ENCODE measurements at regions not wholly inside any gene's neighbourhood (a gene's known extent, or its start where the extent isn't known, plus 50 kb on each side); places are given as distances from the start of the nearest gene placed in this dataset.

GRCh38 chr12:58349161-58349560, 407.8 kb downstream of the ATP23 start:
- no TSS peak for BruUV-seq (replicated peaks)
- Histone ChIP-seq H3K27ac (ENCODE audit: low read depth, low read length) (no peak overlapping the region), H4K20me1 (ENCODE audit: insufficient read depth) (no peaks in the 10 kb centered on the region), H2AFZ (ENCODE audit: low read depth, low read length, poor library complexity, severe bottlenecking) (no peak overlapping the region), H3K4me1 (ENCODE audit: control insufficient read depth in 1 of 2, insufficient read depth in 2 of 2, low read length in 2 of 2) (no peaks in the 10 kb centered on the region), H3K4me3 (replicated peaks in 1 of 2; ENCODE audit: low read depth in 1 of 2, low read length in 2 of 2) (no peak overlapping the region), H3K9me3 (ENCODE audit: control insufficient read depth in 1 of 2, insufficient read depth in 1 of 2, low read depth in 1 of 2, low read length in 2 of 2) (no peaks in the 10 kb centered on the region), H3K36me3 (ENCODE audit: control insufficient read depth in 1 of 2, insufficient read depth in 2 of 2, low read length in 2 of 2) (no peaks in the 10 kb centered on the region), H3K79me2 (ENCODE audit: insufficient read depth, low read length) (no peaks in the 10 kb centered on the region), H3K27me3 (ENCODE audit: insufficient read depth, low read length) (no peaks in the 10 kb centered on the region), H3K9me2 (ENCODE audit: insufficient read depth) (no peaks in the 10 kb centered on the region), H3K9ac (ENCODE audit: low read length) (no peak overlapping the region), H3K4me2 (ENCODE audit: low read length) (no peak overlapping the region)
- POLR2A ChIA-PET, result no interaction called here
- RAD21 ChIA-PET (ENCODE audit: low non-redundant PET in 1 of 2, low total read pairs in 2 of 2, uncharacterized antibody in 2 of 2, unreplicated experiment in 2 of 2), result no interaction called here
- CTCF ChIA-PET, result no interaction called here
- intact Hi-C loops (cut with micrococcal nuclease), result loop anchor here (5.0 kb wide), 2 partner anchors 193 to 367 kb away; no protein-coding TSS in a partner anchor
- TF ChIP-seq SIN3A (IDR thresholded peaks at IDR 0.05; ENCODE audit: low read depth), result no peak
- TF ChIP-seq SRF (IDR thresholded peaks at IDR 0.05; ENCODE audit: low read depth), result no peak
- no peak for TF ChIP-seq POLR2A (IDR thresholded peaks at IDR 0.05; ENCODE audit: borderline replicate concordance, extremely low read depth, insufficient read depth, insufficient read length)
- no peak for TF ChIP-seq ELF1 (IDR thresholded peaks at IDR 0.05; ENCODE audit: borderline replicate concordance, low read depth)
- no peak for TF ChIP-seq EGR1 (IDR thresholded peaks at IDR 0.05; ENCODE audit: low read depth)
- TF ChIP-seq ZNF274 (IDR thresholded peaks at IDR 0.05; ENCODE audit: low read depth, low read length), result no peak
- TF ChIP-seq EZH2phosphoT487 (IDR thresholded peaks at IDR 0.05; ENCODE audit: borderline replicate concordance), result no peak
- no peak for TF ChIP-seq CBX3 (IDR thresholded peaks at IDR 0.05; ENCODE audit: low read depth)
- TF ChIP-seq RAD21 (IDR thresholded peaks at IDR 0.05; ENCODE audit: low read depth), result no peak
- TF ChIP-seq, protein P1, sequence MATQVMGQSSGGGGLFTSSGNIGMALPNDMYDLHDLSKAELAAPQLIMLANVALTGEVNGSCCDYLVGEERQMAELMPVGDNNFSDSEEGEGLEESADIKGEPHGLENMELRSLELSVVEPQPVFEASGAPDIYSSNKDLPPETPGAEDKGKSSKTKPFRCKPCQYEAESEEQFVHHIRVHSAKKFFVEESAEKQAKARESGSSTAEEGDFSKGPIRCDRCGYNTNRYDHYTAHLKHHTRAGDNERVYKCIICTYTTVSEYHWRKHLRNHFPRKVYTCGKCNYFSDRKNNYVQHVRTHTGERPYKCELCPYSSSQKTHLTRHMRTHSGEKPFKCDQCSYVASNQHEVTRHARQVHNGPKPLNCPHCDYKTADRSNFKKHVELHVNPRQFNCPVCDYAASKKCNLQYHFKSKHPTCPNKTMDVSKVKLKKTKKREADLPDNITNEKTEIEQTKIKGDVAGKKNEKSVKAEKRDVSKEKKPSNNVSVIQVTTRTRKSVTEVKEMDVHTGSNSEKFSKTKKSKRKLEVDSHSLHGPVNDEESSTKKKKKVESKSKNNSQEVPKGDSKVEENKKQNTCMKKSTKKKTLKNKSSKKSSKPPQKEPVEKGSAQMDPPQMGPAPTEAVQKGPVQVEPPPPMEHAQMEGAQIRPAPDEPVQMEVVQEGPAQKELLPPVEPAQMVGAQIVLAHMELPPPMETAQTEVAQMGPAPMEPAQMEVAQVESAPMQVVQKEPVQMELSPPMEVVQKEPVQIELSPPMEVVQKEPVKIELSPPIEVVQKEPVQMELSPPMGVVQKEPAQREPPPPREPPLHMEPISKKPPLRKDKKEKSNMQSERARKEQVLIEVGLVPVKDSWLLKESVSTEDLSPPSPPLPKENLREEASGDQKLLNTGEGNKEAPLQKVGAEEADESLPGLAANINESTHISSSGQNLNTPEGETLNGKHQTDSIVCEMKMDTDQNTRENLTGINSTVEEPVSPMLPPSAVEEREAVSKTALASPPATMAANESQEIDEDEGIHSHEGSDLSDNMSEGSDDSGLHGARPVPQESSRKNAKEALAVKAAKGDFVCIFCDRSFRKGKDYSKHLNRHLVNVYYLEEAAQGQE (IDR thresholded peaks at IDR 0.05; ENCODE audit: low read depth), result no peak
- TF ChIP-seq, protein P2, sequence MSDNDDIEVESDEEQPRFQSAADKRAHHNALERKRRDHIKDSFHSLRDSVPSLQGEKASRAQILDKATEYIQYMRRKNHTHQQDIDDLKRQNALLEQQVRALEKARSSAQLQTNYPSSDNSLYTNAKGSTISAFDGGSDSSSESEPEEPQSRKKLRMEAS (IDR thresholded peaks at IDR 0.05), result no peak
- TF ChIP-seq POLR2AphosphoS5 (IDR thresholded peaks at IDR 0.05; ENCODE audit: low read depth, low read length), result no peak
- no peak for TF ChIP-seq CEBPB (IDR thresholded peaks at IDR 0.05; ENCODE audit: low read depth)
- no peak for TF ChIP-seq YY1 (IDR thresholded peaks at IDR 0.05; ENCODE audit: extremely low read depth, insufficient replicate concordance, low read depth, low read length)
- no peak for TF ChIP-seq ZBTB33 (IDR thresholded peaks at IDR 0.05; ENCODE audit: extremely low read depth, insufficient replicate concordance, low read length)
- no peak for TF ChIP-seq SP1 (IDR thresholded peaks at IDR 0.05; ENCODE audit: low read depth)
- no peak for TF ChIP-seq TCF7L2 (IDR thresholded peaks at IDR 0.05; ENCODE audit: borderline replicate concordance, extremely low read depth, insufficient read depth, insufficient read length)
- TF ChIP-seq, protein P3, sequence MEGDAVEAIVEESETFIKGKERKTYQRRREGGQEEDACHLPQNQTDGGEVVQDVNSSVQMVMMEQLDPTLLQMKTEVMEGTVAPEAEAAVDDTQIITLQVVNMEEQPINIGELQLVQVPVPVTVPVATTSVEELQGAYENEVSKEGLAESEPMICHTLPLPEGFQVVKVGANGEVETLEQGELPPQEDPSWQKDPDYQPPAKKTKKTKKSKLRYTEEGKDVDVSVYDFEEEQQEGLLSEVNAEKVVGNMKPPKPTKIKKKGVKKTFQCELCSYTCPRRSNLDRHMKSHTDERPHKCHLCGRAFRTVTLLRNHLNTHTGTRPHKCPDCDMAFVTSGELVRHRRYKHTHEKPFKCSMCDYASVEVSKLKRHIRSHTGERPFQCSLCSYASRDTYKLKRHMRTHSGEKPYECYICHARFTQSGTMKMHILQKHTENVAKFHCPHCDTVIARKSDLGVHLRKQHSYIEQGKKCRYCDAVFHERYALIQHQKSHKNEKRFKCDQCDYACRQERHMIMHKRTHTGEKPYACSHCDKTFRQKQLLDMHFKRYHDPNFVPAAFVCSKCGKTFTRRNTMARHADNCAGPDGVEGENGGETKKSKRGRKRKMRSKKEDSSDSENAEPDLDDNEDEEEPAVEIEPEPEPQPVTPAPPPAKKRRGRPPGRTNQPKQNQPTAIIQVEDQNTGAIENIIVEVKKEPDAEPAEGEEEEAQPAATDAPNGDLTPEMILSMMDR (IDR thresholded peaks at IDR 0.05 in 2 of 3, conservative IDR thresholded peaks at IDR 0.05 in 1 of 3; ENCODE audit: borderline replicate concordance in 1 of 3, insufficient read depth in 1 of 3, low read depth in 2 of 3, low read length in 2 of 3), result no peak
- no peak for ATAC-seq
- DNase-seq (ENCODE audit: low read depth, low spot score), result no peak
